ENCODE measurements at regions not wholly inside any gene's neighbourhood (a gene's known extent, or its start where the extent isn't known, plus 50 kb on each side); places are given as distances from the start of the nearest gene placed in this dataset.

DNA sequence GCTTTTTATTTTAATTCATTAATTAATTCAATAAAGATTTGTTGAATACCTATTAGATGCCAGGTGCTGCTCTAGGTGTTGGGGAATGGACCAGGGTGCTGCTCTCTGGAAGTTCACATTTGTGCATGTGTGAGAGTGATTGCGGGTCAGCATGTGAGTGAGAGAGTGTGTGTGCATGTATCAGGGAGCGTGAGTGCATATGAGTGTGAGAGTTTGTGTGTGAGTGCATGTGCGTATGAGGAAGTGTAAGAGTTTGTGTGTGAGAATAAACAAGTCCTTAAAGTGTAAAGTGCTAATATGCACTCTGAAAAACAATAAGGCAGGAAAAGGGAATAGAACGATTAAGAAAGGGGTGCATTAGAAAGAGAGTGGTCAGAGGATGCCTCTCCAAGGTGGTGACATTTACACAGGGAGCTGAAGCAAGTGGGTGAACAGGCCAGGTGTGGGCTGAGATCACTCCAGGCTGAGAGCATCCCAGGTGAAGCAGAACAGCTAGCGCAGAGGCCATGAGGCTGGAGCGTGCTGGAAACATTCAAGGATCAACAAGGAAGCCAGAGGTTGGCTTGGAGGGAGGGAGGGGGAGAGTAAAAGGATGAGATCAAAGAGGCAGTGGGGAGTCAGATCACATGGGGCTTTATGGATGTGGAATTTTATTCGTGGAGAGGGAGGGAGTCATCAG lies 50.5 kb upstream of the SLC1A4 start:
- TF ChIP-seq, protein P1, sequence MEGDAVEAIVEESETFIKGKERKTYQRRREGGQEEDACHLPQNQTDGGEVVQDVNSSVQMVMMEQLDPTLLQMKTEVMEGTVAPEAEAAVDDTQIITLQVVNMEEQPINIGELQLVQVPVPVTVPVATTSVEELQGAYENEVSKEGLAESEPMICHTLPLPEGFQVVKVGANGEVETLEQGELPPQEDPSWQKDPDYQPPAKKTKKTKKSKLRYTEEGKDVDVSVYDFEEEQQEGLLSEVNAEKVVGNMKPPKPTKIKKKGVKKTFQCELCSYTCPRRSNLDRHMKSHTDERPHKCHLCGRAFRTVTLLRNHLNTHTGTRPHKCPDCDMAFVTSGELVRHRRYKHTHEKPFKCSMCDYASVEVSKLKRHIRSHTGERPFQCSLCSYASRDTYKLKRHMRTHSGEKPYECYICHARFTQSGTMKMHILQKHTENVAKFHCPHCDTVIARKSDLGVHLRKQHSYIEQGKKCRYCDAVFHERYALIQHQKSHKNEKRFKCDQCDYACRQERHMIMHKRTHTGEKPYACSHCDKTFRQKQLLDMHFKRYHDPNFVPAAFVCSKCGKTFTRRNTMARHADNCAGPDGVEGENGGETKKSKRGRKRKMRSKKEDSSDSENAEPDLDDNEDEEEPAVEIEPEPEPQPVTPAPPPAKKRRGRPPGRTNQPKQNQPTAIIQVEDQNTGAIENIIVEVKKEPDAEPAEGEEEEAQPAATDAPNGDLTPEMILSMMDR (IDR thresholded peaks at IDR 0.05) = no peak
- no peak for TF ChIP-seq POLR2A (IDR thresholded peaks at IDR 0.05)
